SK-N-SH (cell line): ENCODE measurements at regions not wholly inside any gene's neighbourhood (a gene's known extent, or its start where the extent isn't known, plus 50 kb on each side); places are given as distances from the start of the nearest gene placed in this dataset.

Experiments used
- CTCF ChIA-PET: fragments of 300-600, 350-600 bp; formaldehyde crosslinking; extraction: SDS; loops from one replicate; lab custom pipeline; 2021; lab: Yijun Ruan, JAX
- POLR2A ChIA-PET: fragments of 350-600 bp; sonication (Branson Sonifier 250); formaldehyde crosslinking; extraction: SDS; loops from one replicate; lab custom pipeline; 2020; ENCODE audit warnings: antibody characterized with exemption, inconsistent platforms; lab: Yijun Ruan, JAX
- DNase-seq: peaks from one replicate; pipeline ENCODE4 v3.0.0; 2012
- H2AFZ ChIP-seq: fragments of 200-600 bp; sonication (generic); 2 replicates; pipeline ENCODE4 v1.8.1; 2016; ENCODE audit warnings: antibody characterized with exemption, mild to moderate bottlenecking, low read depth
- H3F3A ChIP-seq: fragments of 200-600 bp; sonication (generic); replicated peaks from 2 replicates; pipeline ENCODE3; 2016; ENCODE audit warnings: antibody characterized with exemption, mild to moderate bottlenecking; ENCODE audit not compliant: insufficient read depth
- H3K27ac ChIP-seq, 2 experiments: fragments of 200-500 bp in 1 of 2; fragments of 200-600 bp in 1 of 2; sonication (Bioruptor generic) in 1 of 2; sonication (generic), shearing (Covaris generic) in 1 of 2; 2 replicates each; pipeline versions ENCODE4 v1.5.1 to v1.6.1; 2014 to 2016; ENCODE audit warnings: low read depth in 2 of 2, inconsistent platforms in 1 of 2, low read length in 1 of 2, mild to moderate bottlenecking in 1 of 2, mixed read lengths in 1 of 2
- H3K27me3 ChIP-seq: fragments of 200-600 bp; sonication (generic), shearing (Covaris generic); 2 replicates; pipeline ENCODE4 v1.6.1; 2016; ENCODE audit warnings: mixed run types; ENCODE audit not compliant: insufficient read depth
- H3K36me3 ChIP-seq, 2 experiments: fragments of 200-500 bp in 1 of 2; fragments of 200-600 bp in 1 of 2; sonication (Bioruptor generic) in 1 of 2; sonication (generic) in 1 of 2; replicated peaks in 1 of 2; 2 replicates each; pipeline versions ENCODE3 to v1.5.1; 2014 to 2016; ENCODE audit warnings: low read length in 1 of 2, mild to moderate bottlenecking in 1 of 2; ENCODE audit not compliant: insufficient read depth in 2 of 2, control insufficient read depth in 1 of 2
- H3K4me1 ChIP-seq, 2 experiments: fragments of 200-500 bp in 1 of 2; fragments of 200-600 bp in 1 of 2; sonication (Bioruptor generic) in 1 of 2; sonication (generic), shearing (Covaris generic) in 1 of 2; 2 replicates each; pipeline versions ENCODE4 v1.5.1 to v1.6.1; 2014 to 2016; ENCODE audit warnings: low read depth in 1 of 2, low read length in 1 of 2, mixed run types in 1 of 2; ENCODE audit not compliant: insufficient read depth in 2 of 2, control insufficient read depth in 1 of 2
- H3K4me2 ChIP-seq: fragments of 200-600 bp; sonication (generic), shearing (Covaris generic); 2 replicates; pipeline ENCODE4 v1.6.1; 2017; ENCODE audit warnings: mixed run types
- H3K4me3 ChIP-seq, 2 experiments: fragments of 200-500 bp in 1 of 2; fragments of 200-600 bp in 1 of 2; sonication (Bioruptor generic) in 1 of 2; sonication (generic), shearing (Covaris generic) in 1 of 2; 2 replicates each; pipeline versions ENCODE4 v1.5.1 to v1.8.1; 2014 to 2016; ENCODE audit warnings: low read depth in 2 of 2, inconsistent platforms in 1 of 2, low read length in 1 of 2, mild to moderate bottlenecking in 1 of 2, mixed read lengths in 1 of 2, moderate library complexity in 1 of 2
- H3K79me2 ChIP-seq: fragments of 200-600 bp; sonication (generic); 2 replicates; pipeline ENCODE4 v1.8.1; 2017; ENCODE audit warnings: mild to moderate bottlenecking; ENCODE audit not compliant: insufficient read depth
- H3K9ac ChIP-seq: fragments of 200-600 bp; sonication (generic); 2 replicates; pipeline ENCODE4 v1.6.1; 2017; ENCODE audit warnings: mixed run types
- H3K9me2 ChIP-seq: fragments of 200-600 bp; sonication (generic); 2 replicates; pipeline ENCODE4 v1.6.1; 2017; ENCODE audit warnings: mixed run types
- H3K9me3 ChIP-seq: fragments of 200-600 bp; sonication (generic); 2 replicates; pipeline ENCODE4 v1.6.1; 2017; ENCODE audit warnings: mixed run types, mild to moderate bottlenecking, moderate library complexity
- H4K20me1 ChIP-seq: fragments of 200-600 bp; sonication (generic); 2 replicates; pipeline ENCODE4 v1.6.1; 2017; ENCODE audit warnings: mild to moderate bottlenecking, mixed run types; ENCODE audit not compliant: insufficient read depth
- ELF1 ChIP-seq: IDR thresholded peaks from 2 replicates; pipeline ENCODE4 v1.4.0; 2012
- EP300 ChIP-seq, 2 experiments: IDR thresholded peaks; 2 replicates each; pipeline versions ENCODE4 v1.4.0 to v1.6.1; 2012; ENCODE audit warnings: borderline replicate concordance in 1 of 2, low read depth in 1 of 2, low read length in 1 of 2
- FOSL2 ChIP-seq: IDR thresholded peaks from 2 replicates; pipeline ENCODE4 v1.4.0; 2012; ENCODE audit warnings: low read depth, mild to moderate bottlenecking, moderate library complexity, borderline replicate concordance
- IRF3 ChIP-seq: fragments of 150-350 bp; IDR thresholded peaks from 2 replicates; pipeline ENCODE4 v1.6.1; 2016; ENCODE audit warnings: mild to moderate bottlenecking, low read depth, low read length
- JUND ChIP-seq: IDR thresholded peaks from 2 replicates; pipeline ENCODE4 v1.4.0; 2012
- MAX ChIP-seq: IDR thresholded peaks from 2 replicates; pipeline ENCODE4 v1.4.0; 2012; ENCODE audit warnings: low read depth
- MEF2A ChIP-seq: IDR thresholded peaks from 2 replicates; pipeline ENCODE4 v1.4.0; 2012; ENCODE audit warnings: low read depth, borderline replicate concordance
- NFIC ChIP-seq: IDR thresholded peaks from 2 replicates; pipeline ENCODE4 v1.4.0; 2012; ENCODE audit warnings: borderline replicate concordance
- POLR2AphosphoS5 ChIP-seq: IDR thresholded peaks from 2 replicates; pipeline ENCODE4 v1.6.1; 2012; ENCODE audit warnings: low read depth, low read length
- RFX5 ChIP-seq: IDR thresholded peaks from 2 replicates; pipeline ENCODE4 v1.6.1; 2012; ENCODE audit warnings: mild to moderate bottlenecking, improper control_type of control experiment, low read length
- SMC3 ChIP-seq: IDR thresholded peaks from 2 replicates; pipeline ENCODE4 v1.6.1; 2012; ENCODE audit warnings: low read depth, low read length, improper control_type of control experiment
- USF2 ChIP-seq: fragments of 150-350 bp; IDR thresholded peaks from 2 replicates; pipeline ENCODE4 v1.6.1; 2017; ENCODE audit warnings: antibody characterized with exemption, low read length, low read depth, borderline replicate concordance
- WGBS: methylation state at CpG from one replicate; pipeline ENCODE4 v1.1.6; 2017; ENCODE audit warnings: low lambda C conversion rate; 5-methylcytosine and 5-hydroxymethylcytosine counted together
- TF ChIP-seq, protein P1 (sequence below): IDR thresholded peaks from 2 replicates; pipeline ENCODE4; 2012
- TF ChIP-seq, protein P2 (sequence below): fragments of 200-600 bp; sonication (generic); IDR thresholded peaks from 2 replicates; pipeline ENCODE4 v1.6.1; 2017; ENCODE audit warnings: antibody characterized with exemption, mild to moderate bottlenecking, moderate library complexity

DNA sequence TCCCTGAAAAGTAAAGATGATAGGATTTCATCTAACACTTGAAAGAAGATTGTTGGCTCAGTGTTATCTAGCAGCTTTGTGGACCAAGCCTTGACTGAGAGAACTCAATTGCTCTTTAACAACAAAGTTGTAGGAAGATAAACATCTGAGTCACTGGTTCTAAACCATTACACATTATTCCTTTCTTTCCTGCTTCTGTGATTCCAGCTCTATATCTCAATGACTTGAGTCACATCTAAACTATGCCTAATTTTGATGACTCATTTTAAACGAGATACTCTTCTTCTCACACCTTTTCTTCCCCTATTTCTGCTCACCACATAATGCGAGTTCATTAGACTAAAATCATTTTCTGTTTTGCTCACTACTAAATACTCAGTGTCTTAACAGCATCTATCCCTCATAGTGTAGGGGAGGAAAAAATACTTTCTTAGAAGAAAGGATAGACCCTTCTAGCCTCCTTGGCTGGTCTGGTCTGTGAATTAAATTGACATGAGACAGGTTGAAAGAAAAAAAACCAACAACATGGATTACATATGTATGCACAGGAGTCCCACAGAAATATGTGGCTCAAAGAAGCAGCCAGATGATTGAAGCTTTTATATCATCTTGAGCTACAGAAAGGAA is 201.4 kb downstream of the C12orf50 start:
- 33% methylated on average over 2 of the region's 2 CpGs for WGBS
- Histone ChIP-seq H3K79me2 (no peaks in the 10 kb centered on the region), H2AFZ (no peak overlapping the region), H3K4me1 (no peaks in the 10 kb centered on the region; a peak in 1 of 4 replicates), H3K9me2 (no peaks in the 10 kb centered on the region), H4K20me1 (no peaks in the 10 kb centered on the region), H3F3A (no peaks in the 10 kb centered on the region), H3K4me3 (no peak overlapping the region), H3K9ac (no peak overlapping the region), H3K27ac (no peak overlapping the region), H3K9me3 (no peaks in the 10 kb centered on the region), H3K36me3 (no peaks in the 10 kb centered on the region), H3K4me2 (no peak overlapping the region), H3K27me3 (no peaks in the 10 kb centered on the region)
- TF ChIP-seq JUND (peak; percentile 48), MEF2A (no peak), NFIC (no peak), FOSL2 (peak; percentile 63)
- POLR2A ChIA-PET, result no interaction called here
- no peak for DNase-seq
- CTCF ChIA-PET, result interaction anchor here (1.0 kb wide), 1 partner anchor 167 kb away, joined by 4 read pairs; no protein-coding TSS in a partner anchor

- H3F3A ChIP-seq, result no peaks in the 10 kb centered on the region
- H3K9me2 ChIP-seq, result no peaks in the 10 kb centered on the region
- H2AFZ ChIP-seq, result no peak overlapping the region
- H3K27me3 ChIP-seq, result no peaks in the 10 kb centered on the region
- no peaks in the 10 kb centered on the region for H3K79me2 ChIP-seq
- no peak overlapping the region for H3K9ac ChIP-seq
- no peak for DNase-seq
- CTCF ChIA-PET, result no interaction called here
- H3K9me3 ChIP-seq, result no peaks in the 10 kb centered on the region
- no peaks in the 10 kb centered on the region for H4K20me1 ChIP-seq
- no peak overlapping the region for H3K4me2 ChIP-seq
- no peak for TF ChIP-seq IRF3
- TF ChIP-seq, protein P1, sequence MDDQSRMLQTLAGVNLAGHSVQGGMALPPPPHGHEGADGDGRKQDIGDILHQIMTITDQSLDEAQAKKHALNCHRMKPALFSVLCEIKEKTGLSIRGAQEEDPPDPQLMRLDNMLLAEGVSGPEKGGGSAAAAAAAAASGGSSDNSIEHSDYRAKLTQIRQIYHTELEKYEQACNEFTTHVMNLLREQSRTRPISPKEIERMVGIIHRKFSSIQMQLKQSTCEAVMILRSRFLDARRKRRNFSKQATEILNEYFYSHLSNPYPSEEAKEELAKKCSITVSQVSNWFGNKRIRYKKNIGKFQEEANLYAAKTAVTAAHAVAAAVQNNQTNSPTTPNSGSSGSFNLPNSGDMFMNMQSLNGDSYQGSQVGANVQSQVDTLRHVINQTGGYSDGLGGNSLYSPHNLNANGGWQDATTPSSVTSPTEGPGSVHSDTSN, result peak; percentile 20; the same call in 1 of the 2 replicates
- no peaks in the 10 kb centered on the region for H3K36me3 ChIP-seq
- WGBS, result 38% methylated on average over 1 of the region's 1 CpG
- POLR2A ChIA-PET, result no interaction called here
- H3K27ac ChIP-seq, result no peak overlapping the region
- no peaks in the 10 kb centered on the region; a peak in 1 of 4 replicates for H3K4me1 ChIP-seq
- no peak overlapping the region for H3K4me3 ChIP-seq
These were observed 206.3 kb downstream of the C12orf50 start for GRCh38 chr12:87822923-87823322.

- Histone ChIP-seq H3K9me3 (no peaks in the 10 kb centered on the region), H3K36me3 (no peaks in the 10 kb centered on the region), H3K4me3 (no peak overlapping the region), H4K20me1 (no peaks in the 10 kb centered on the region), H3K27me3 (no peaks in the 10 kb centered on the region), H2AFZ (no peak overlapping the region), H3K4me2 (no peak overlapping the region), H3K79me2 (no peaks in the 10 kb centered on the region), H3F3A (no peaks in the 10 kb centered on the region), H3K9ac (no peak overlapping the region), H3K4me1 (no peaks in the 10 kb centered on the region; a peak in 1 of 4 replicates), H3K9me2 (no peaks in the 10 kb centered on the region), H3K27ac (no peak overlapping the region)
- ChIA-PET POLR2A (no interaction called here), CTCF (no interaction called here)
- TF ChIP-seq ELF1 (no peak), RFX5 (no peak), SMC3 (no peak), EP300 (IDR thresholded peaks at IDR 0.05; ENCODE audit: borderline replicate concordance in 1 of 2, low read depth in 1 of 2, low read length in 1 of 2) (no peak), USF2 (no peak), MEF2A (no peak), MAX (no peak), POLR2AphosphoS5 (no peak)
- TF ChIP-seq, protein P2, sequence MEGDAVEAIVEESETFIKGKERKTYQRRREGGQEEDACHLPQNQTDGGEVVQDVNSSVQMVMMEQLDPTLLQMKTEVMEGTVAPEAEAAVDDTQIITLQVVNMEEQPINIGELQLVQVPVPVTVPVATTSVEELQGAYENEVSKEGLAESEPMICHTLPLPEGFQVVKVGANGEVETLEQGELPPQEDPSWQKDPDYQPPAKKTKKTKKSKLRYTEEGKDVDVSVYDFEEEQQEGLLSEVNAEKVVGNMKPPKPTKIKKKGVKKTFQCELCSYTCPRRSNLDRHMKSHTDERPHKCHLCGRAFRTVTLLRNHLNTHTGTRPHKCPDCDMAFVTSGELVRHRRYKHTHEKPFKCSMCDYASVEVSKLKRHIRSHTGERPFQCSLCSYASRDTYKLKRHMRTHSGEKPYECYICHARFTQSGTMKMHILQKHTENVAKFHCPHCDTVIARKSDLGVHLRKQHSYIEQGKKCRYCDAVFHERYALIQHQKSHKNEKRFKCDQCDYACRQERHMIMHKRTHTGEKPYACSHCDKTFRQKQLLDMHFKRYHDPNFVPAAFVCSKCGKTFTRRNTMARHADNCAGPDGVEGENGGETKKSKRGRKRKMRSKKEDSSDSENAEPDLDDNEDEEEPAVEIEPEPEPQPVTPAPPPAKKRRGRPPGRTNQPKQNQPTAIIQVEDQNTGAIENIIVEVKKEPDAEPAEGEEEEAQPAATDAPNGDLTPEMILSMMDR, result no peak
- no peak for DNase-seq
- WGBS, result 62% methylated on average over 6 of the region's 6 CpGs
These were observed 208.5 kb downstream of the C12orf50 start for GRCh38 chr12:87820524-87821202.
